ENCODE measurements at regions not wholly inside any gene's neighbourhood (a gene's known extent, or its start where the extent isn't known, plus 50 kb on each side); places are given as distances from the start of the nearest gene placed in this dataset.

DNA sequence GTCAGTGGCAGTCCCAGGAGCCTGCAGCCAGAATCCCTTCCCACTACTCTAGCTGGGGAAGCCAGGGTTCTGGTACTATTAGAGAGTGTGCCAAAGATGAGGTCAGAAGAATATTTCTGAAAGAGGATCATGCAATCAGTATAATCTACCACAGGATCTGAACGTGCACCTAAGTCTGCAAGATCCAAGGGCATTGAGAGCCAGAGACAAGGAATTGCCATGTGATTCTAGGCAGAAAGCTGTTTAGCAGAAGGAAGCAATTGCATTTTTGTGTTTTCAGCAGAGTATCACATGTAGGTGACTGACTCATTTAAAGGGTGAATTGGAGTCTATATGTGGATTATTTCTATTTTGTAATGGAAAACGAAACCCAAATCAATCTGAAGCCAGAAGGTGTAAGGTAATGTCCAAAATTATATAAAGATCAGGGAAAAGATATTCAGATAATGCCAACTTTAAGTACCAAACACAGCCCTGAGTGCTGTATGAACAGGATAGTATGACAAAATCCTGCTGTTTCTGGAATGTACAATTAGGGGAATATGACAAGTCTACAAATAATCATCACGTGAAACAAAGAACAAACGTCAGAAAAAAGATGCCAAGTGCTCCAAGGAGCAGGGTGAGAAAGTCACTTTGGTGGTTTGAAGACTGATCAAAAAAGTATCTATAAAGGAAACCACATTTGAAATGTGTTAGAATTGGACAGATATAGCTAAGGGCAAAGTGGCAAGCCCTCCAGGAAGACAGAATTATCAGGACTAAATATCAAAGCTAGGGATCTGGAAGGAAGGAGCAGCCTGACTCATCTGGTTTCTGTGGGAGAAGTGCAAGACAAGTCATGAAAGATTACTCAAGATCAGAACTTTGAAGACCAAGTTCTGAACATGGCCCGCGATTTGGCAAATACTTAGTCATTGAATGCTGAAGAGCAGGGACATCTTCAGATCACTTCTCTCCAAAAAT lies 1036.6 kb downstream of the NTRK3 start (continued):
- no peak for TF ChIP-seq FOS (IDR thresholded peaks at IDR 0.05; ENCODE audit: low read depth, low read length)

DNA sequence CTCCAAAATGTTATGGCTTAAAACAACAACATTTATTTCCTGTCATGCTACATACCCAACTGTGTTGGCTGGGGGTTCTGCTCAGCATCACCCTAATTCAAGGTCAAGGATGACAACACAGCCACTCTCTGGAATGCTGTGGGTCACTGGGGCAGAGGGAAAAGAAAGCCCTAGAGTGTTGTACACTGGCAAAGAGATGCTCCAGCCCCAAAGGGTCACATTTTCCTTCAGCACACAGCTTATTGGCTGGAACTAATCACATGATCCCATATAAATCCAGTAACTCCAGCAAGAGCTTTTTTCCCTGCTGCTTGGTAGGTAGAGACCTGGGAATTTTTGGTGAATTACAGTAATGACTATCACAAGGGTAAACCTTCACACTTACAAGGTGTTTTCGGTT lies 1041.4 kb downstream of the NTRK3 start:
- Histone ChIP-seq H3K9me1 (ENCODE audit: insufficient read depth, low read length) (no peaks in the 10 kb centered on the region), H2AFZ (replicated peaks; ENCODE audit: low read length, poor library complexity) (no peak overlapping the region), H3K4me1 (ENCODE audit: control insufficient read depth, insufficient read depth, low read length) (no peaks in the 10 kb centered on the region), H3K4ac (ENCODE audit: low read depth, low read length) (no peak overlapping the region), H2BK5ac (ENCODE audit: low read depth, low read length, poor library complexity, severe bottlenecking) (no peak overlapping the region), H4K5ac (ENCODE audit: low read depth, low read length) (no peak overlapping the region), H3K36me3 (ENCODE audit: control insufficient read depth, insufficient read depth, low read length) (no peaks in the 10 kb centered on the region), H2BK15ac (ENCODE audit: low read depth, low read length) (no peak overlapping the region), H3K4me2 (ENCODE audit: low read depth, low read length) (no peak overlapping the region), H4K91ac (ENCODE audit: insufficient read depth, low read depth, low read length) (no peak overlapping the region), H2BK20ac (ENCODE audit: low read depth, low read length) (no peak overlapping the region), H3K9ac (ENCODE audit: low read depth, low read length) (no peak overlapping the region), H3K79me1 (ENCODE audit: low read depth in 1 of 2, low read length in 2 of 2) (no peaks in the 10 kb centered on the region), H3K14ac (replicated peaks; ENCODE audit: low read depth, low read length) (no peak overlapping the region), H2AK9ac (replicated peaks; ENCODE audit: low read depth, low read length, poor library complexity) (no peak overlapping the region), H3K9me3 (ENCODE audit: control insufficient read depth, insufficient read depth, low read length) (peaks cover 8% of the 10 kb centered on the region), H3K4me3 (ENCODE audit: insufficient read depth, low read depth, low read length) (no peak overlapping the region), H2AK5ac (ENCODE audit: low read depth, low read length) (no peak overlapping the region), H3K27me3 (ENCODE audit: control insufficient read depth, insufficient read depth, low read length) (no peaks in the 10 kb centered on the region), H4K20me1 (ENCODE audit: insufficient read depth, low read length) (no peaks in the 10 kb centered on the region), H3K56ac (ENCODE audit: extremely low read depth, insufficient read depth, low read length) (no peak overlapping the region), H3K18ac (ENCODE audit: low read depth, low read length) (no peak overlapping the region), H3K27ac (ENCODE audit: insufficient read depth, low read length) (no peak overlapping the region), H4K8ac (ENCODE audit: low read depth in 2 of 2, low read length in 2 of 2) (no peak overlapping the region), H3K23ac (ENCODE audit: low read depth, low read length) (no peak overlapping the region), H2BK120ac (ENCODE audit: low read depth, low read length) (no peak overlapping the region)
- no peak for ATAC-seq (ENCODE audit: low read depth)
- no peak for TF ChIP-seq CHD1 (IDR thresholded peaks at IDR 0.05; ENCODE audit: low read depth, low read length)
- no peak for TF ChIP-seq RCOR1 (IDR thresholded peaks at IDR 0.05; ENCODE audit: insufficient replicate concordance, low read length)
- TF ChIP-seq, protein P1, sequence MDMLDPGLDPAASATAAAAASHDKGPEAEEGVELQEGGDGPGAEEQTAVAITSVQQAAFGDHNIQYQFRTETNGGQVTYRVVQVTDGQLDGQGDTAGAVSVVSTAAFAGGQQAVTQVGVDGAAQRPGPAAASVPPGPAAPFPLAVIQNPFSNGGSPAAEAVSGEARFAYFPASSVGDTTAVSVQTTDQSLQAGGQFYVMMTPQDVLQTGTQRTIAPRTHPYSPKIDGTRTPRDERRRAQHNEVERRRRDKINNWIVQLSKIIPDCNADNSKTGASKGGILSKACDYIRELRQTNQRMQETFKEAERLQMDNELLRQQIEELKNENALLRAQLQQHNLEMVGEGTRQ (IDR thresholded peaks at IDR 0.05; ENCODE audit: low read depth, low read length): no peak
- TF ChIP-seq POLR2A (IDR thresholded peaks at IDR 0.05; ENCODE audit: low read depth, low read length): no peak
- no peak for TF ChIP-seq RAD21 (IDR thresholded peaks at IDR 0.05; ENCODE audit: low read length)
- TF ChIP-seq MAZ (IDR thresholded peaks at IDR 0.05; ENCODE audit: borderline replicate concordance, low read depth, low read length): no peak
- no peak for TF ChIP-seq RFX5 (IDR thresholded peaks at IDR 0.05; ENCODE audit: low read depth, low read length)
- no peak for DNase-seq
- CTCF ChIA-PET: no interaction called here
- intact Hi-C loops (cut with micrococcal nuclease): no loop called here
- no TSS peak for BruUV-seq (replicated peaks)
- WGBS, 2 experiments (ENCODE audit: extremely low coverage in 2 of 2, insufficient read length in 1 of 2): no CpG with 5 or more reads among the region's 1 CpG
- POLR2A ChIA-PET (ENCODE audit: unreplicated experiment): no interaction called here
- in situ Hi-C loops (cut with MboI; ENCODE audit: low sequenced_read_pairs): no loop called here
- dilution Hi-C loops (cut with HindIII; ENCODE audit: low sequenced_read_pairs, unreplicated experiment): no loop called here
